ENCODE measurements at regions not wholly inside any gene's neighbourhood (a gene's known extent, or its start where the extent isn't known, plus 50 kb on each side); places are given as distances from the start of the nearest gene placed in this dataset.

DNA sequence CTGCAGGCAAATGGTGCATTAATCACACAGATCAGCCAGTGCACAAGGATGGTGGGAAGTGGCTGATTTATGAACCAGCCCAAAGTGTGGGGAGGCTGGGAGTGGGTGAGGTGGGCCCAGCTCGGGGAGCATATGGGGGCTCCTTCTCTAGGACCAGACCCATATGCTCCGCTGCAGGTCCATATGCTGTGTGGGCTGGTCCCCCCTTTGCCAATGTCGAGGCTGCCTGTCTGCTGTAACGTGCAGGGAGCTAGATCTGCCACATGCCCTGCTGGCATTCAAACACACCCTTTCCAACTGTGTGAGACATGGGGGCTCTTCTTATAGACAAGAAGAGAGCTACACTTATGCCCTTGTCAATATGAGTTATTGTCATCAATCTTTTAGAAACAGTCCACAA lies 566.3 kb downstream of the DHX35 start (continued):
- TF ChIP-seq, protein P1, sequence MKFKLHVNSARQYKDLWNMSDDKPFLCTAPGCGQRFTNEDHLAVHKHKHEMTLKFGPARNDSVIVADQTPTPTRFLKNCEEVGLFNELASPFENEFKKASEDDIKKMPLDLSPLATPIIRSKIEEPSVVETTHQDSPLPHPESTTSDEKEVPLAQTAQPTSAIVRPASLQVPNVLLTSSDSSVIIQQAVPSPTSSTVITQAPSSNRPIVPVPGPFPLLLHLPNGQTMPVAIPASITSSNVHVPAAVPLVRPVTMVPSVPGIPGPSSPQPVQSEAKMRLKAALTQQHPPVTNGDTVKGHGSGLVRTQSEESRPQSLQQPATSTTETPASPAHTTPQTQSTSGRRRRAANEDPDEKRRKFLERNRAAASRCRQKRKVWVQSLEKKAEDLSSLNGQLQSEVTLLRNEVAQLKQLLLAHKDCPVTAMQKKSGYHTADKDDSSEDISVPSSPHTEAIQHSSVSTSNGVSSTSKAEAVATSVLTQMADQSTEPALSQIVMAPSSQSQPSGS (IDR thresholded peaks at IDR 0.05; ENCODE audit: low read length): no peak
- TF ChIP-seq, protein P2, sequence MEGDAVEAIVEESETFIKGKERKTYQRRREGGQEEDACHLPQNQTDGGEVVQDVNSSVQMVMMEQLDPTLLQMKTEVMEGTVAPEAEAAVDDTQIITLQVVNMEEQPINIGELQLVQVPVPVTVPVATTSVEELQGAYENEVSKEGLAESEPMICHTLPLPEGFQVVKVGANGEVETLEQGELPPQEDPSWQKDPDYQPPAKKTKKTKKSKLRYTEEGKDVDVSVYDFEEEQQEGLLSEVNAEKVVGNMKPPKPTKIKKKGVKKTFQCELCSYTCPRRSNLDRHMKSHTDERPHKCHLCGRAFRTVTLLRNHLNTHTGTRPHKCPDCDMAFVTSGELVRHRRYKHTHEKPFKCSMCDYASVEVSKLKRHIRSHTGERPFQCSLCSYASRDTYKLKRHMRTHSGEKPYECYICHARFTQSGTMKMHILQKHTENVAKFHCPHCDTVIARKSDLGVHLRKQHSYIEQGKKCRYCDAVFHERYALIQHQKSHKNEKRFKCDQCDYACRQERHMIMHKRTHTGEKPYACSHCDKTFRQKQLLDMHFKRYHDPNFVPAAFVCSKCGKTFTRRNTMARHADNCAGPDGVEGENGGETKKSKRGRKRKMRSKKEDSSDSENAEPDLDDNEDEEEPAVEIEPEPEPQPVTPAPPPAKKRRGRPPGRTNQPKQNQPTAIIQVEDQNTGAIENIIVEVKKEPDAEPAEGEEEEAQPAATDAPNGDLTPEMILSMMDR (IDR thresholded peaks at IDR 0.05; ENCODE audit: control extremely low read depth in 1 of 3, insufficient read depth in 1 of 3, low read depth in 1 of 3, low read length in 3 of 3): no peak
- no peak for TF ChIP-seq KDM5A (IDR thresholded peaks at IDR 0.05; ENCODE audit: low read length)
- no peak for TF ChIP-seq SP1 (IDR thresholded peaks at IDR 0.05; ENCODE audit: low read depth, low read length)
